H9 (cell line): ENCODE measurements at regions not wholly inside any gene's neighbourhood (a gene's known extent, or its start where the extent isn't known, plus 50 kb on each side); places are given as distances from the start of the nearest gene placed in this dataset.

ENCODE experiments used
- DNase-seq: peaks from one replicate; pipeline ENCODE4 v3.0.0-alpha.2; 2017
- H2AFZ ChIP-seq: one replicate; pipeline ENCODE4 v1.6.1; 2013; ENCODE audit warnings: mild to moderate bottlenecking, low read length, control low read depth, moderate library complexity
- H2AK5ac ChIP-seq: 2 replicates; pipeline ENCODE4 v1.6.1; 2013; ENCODE audit warnings: low read length, control low read depth, mixed read lengths; ENCODE audit not compliant: insufficient read length
- H2BK120ac ChIP-seq: one replicate; pipeline ENCODE4 v1.6.1; 2013; ENCODE audit warnings: low read depth, mild to moderate bottlenecking, low read length, control low read depth, inconsistent platforms; ENCODE audit not compliant: poor library complexity, severe bottlenecking
- H2BK12ac ChIP-seq: 2 replicates; pipeline ENCODE4 v1.6.1; 2013; ENCODE audit warnings: low read length, control low read depth, mixed read lengths, low read depth; ENCODE audit not compliant: insufficient read length
- H2BK15ac ChIP-seq: 2 replicates; pipeline ENCODE4 v1.6.1; 2013; ENCODE audit warnings: low read depth, low read length, control low read depth
- H2BK20ac ChIP-seq: one replicate; pipeline ENCODE4 v1.6.1; 2013; ENCODE audit warnings: low read depth, mild to moderate bottlenecking, low read length, control low read depth, inconsistent platforms; ENCODE audit not compliant: poor library complexity, severe bottlenecking
- H2BK5ac ChIP-seq: 2 replicates; pipeline ENCODE4 v1.6.1; 2013; ENCODE audit warnings: low read length, control low read depth, mixed read lengths; ENCODE audit not compliant: insufficient read length
- H3K14ac ChIP-seq: 2 replicates; pipeline ENCODE4 v1.6.1; 2013; ENCODE audit warnings: low read length, control low read depth; ENCODE audit not compliant: insufficient read depth
- H3K18ac ChIP-seq: 2 replicates; pipeline ENCODE4 v1.6.1; 2013; ENCODE audit warnings: low read depth, mild to moderate bottlenecking, mixed read lengths, low read length, control low read depth; ENCODE audit not compliant: insufficient read length
- H3K23ac ChIP-seq: 2 replicates; pipeline ENCODE4 v1.6.1; 2013; ENCODE audit warnings: low read length, control low read depth, mixed read lengths, low read depth; ENCODE audit not compliant: insufficient read length
- H3K23me2 ChIP-seq: 2 replicates; pipeline ENCODE4 v1.6.1; 2013; ENCODE audit warnings: low read depth, mild to moderate bottlenecking, mixed read lengths, low read length, control low read depth; ENCODE audit not compliant: insufficient read length, poor library complexity, severe bottlenecking
- H3K27ac ChIP-seq: 2 replicates; pipeline ENCODE4 v1.5.1; 2013; ENCODE audit warnings: low read length, control low read depth, mixed read lengths, low read depth; ENCODE audit not compliant: insufficient read length
- H3K27me3 ChIP-seq: 2 replicates; pipeline ENCODE4 v1.6.1; 2013; ENCODE audit warnings: low read length, control low read depth, inconsistent platforms; ENCODE audit not compliant: insufficient read depth
- H3K4ac ChIP-seq: 2 replicates; pipeline ENCODE4 v1.6.1; 2013; ENCODE audit warnings: low read depth, mild to moderate bottlenecking, control low read depth, inconsistent platforms, low read length, moderate library complexity
- H3K4me1 ChIP-seq: 2 replicates; pipeline ENCODE4 v1.6.1; 2013; ENCODE audit warnings: low read length, control low read depth, inconsistent platforms; ENCODE audit not compliant: insufficient read depth
- H3K4me2 ChIP-seq: 2 replicates; pipeline ENCODE4 v1.6.1; 2013; ENCODE audit warnings: low read length, control low read depth, mixed read lengths; ENCODE audit not compliant: insufficient read length, insufficient read depth
- H3K56ac ChIP-seq: 2 replicates; pipeline ENCODE4 v1.6.1; 2013; ENCODE audit warnings: low read depth, mild to moderate bottlenecking, mixed read lengths, low read length, control low read depth; ENCODE audit not compliant: insufficient read length
- H3K79me1 ChIP-seq: 2 replicates; pipeline ENCODE4 v1.6.1; 2013; ENCODE audit warnings: low read depth, mild to moderate bottlenecking, moderate library complexity, low read length, control low read depth, inconsistent platforms; ENCODE audit not compliant: insufficient read depth, poor library complexity, severe bottlenecking
- H3K79me2 ChIP-seq: 2 replicates; pipeline ENCODE4 v1.6.1; 2013; ENCODE audit warnings: low read length, control low read depth, inconsistent platforms; ENCODE audit not compliant: insufficient read depth
- H3K9ac ChIP-seq: 2 replicates; pipeline ENCODE4 v1.6.1; 2013; ENCODE audit warnings: low read length, control low read depth, mixed read lengths; ENCODE audit not compliant: insufficient read length; ENCODE audit errors: extremely low read depth
- H3K9me3 ChIP-seq: one replicate; pipeline ENCODE4 v1.6.1; 2013; ENCODE audit warnings: low read depth, low read length, inconsistent platforms; ENCODE audit not compliant: control insufficient read depth
- H3T11ph ChIP-seq: one replicate; pipeline ENCODE4 v1.6.1; 2013; ENCODE audit warnings: mild to moderate bottlenecking, low read length, control low read depth, inconsistent platforms
- H4K20me1 ChIP-seq: one replicate; pipeline ENCODE4 v1.6.1; 2013; ENCODE audit not compliant: control insufficient read depth, insufficient read length, insufficient read depth
- H4K5ac ChIP-seq: 2 replicates; pipeline ENCODE4 v1.6.1; 2013; ENCODE audit warnings: low read depth, mild to moderate bottlenecking, mixed read lengths, low read length, control low read depth; ENCODE audit not compliant: insufficient read length
- H4K8ac ChIP-seq: replicated peaks from 2 replicates; pipeline ENCODE4 v1.6.1; 2013; ENCODE audit warnings: low read length, control low read depth, mixed read lengths, low read depth; ENCODE audit not compliant: insufficient read length
- H4K91ac ChIP-seq: 2 replicates; pipeline ENCODE4 v1.6.1; 2013; ENCODE audit warnings: low read depth, mild to moderate bottlenecking, moderate library complexity, mixed read lengths, low read length, control low read depth; ENCODE audit not compliant: insufficient read length
- H3K27ac Mint-ChIP-seq, 3 experiments: 2 replicates in 2 of 3; 3 replicates in 1 of 3; pipeline ENCODE4 v1.8.0; 2020 to 2021; ENCODE audit warnings: mixed read lengths in 3 of 3, mild to moderate bottlenecking in 1 of 3, moderate library complexity in 1 of 3
- H3K27me3 Mint-ChIP-seq: 2 replicates; pipeline ENCODE4 v1.8.0; 2021; ENCODE audit warnings: low read depth, mild to moderate bottlenecking, moderate library complexity, mixed read lengths
- H3K36me3 Mint-ChIP-seq, 3 experiments: 2 replicates in 2 of 3; 3 replicates in 1 of 3; pipeline ENCODE4 v1.8.0; 2020 to 2021; ENCODE audit warnings: low read depth in 3 of 3, mixed read lengths in 3 of 3; ENCODE audit not compliant: insufficient read depth in 1 of 3
- H3K4me1 Mint-ChIP-seq, 2 experiments: 2 replicates each; pipeline ENCODE4 v1.8.0; 2020; ENCODE audit warnings: mixed read lengths in 2 of 2
- H3K4me3 Mint-ChIP-seq, 2 experiments: 2 replicates in 1 of 2; 3 replicates in 1 of 2; pipeline ENCODE4 v1.8.0; 2020 to 2021; ENCODE audit warnings: mild to moderate bottlenecking in 2 of 2, mixed read lengths in 2 of 2, moderate library complexity in 1 of 2
- H3K9me3 Mint-ChIP-seq, 2 experiments: 2 replicates in 1 of 2; 3 replicates in 1 of 2; pipeline ENCODE4 v1.8.0; 2020; ENCODE audit warnings: mild to moderate bottlenecking in 2 of 2, mixed read lengths in 2 of 2, moderate library complexity in 1 of 2
- CTCF ChIP-seq: fragments of 200-600 bp; sonication (generic); conservative IDR thresholded peaks from 3 replicates; pipeline ENCODE4 v1.8.0; 2021; ENCODE audit warnings: antibody characterized with exemption, mild to moderate bottlenecking

- H3T11ph ChIP-seq = no peak overlapping the region
- H3K9me3 ChIP-seq = no peaks in the 10 kb centered on the region
- no peak overlapping the region for H2BK5ac ChIP-seq
- no peak overlapping the region for H4K91ac ChIP-seq
- Mint-ChIP-seq H3K36me3 (no peaks in the 10 kb centered on the region), H3K4me1 (peaks cover 10 to 11% of the 10 kb centered on the region in 2 experiments), H3K27me3 (no peaks in the 10 kb centered on the region), H3K4me3 (no peak overlapping the region), H3K9me3 (no peaks in the 10 kb centered on the region; a peak in 1 of 5 replicates), H3K27ac (no peak overlapping the region)
- no peak overlapping the region for H2AFZ ChIP-seq
- H3K4me2 ChIP-seq = no peak overlapping the region
- H3K4me1 ChIP-seq = no peaks in the 10 kb centered on the region
- no peaks in the 10 kb centered on the region for H4K20me1 ChIP-seq
- no peaks in the 10 kb centered on the region for H3K23me2 ChIP-seq
- no peak overlapping the region for H2BK120ac ChIP-seq
- H3K23ac ChIP-seq = no peak overlapping the region
- no peaks in the 10 kb centered on the region for H3K79me1 ChIP-seq
- H2BK12ac ChIP-seq = no peak overlapping the region
- H3K18ac ChIP-seq = no peak overlapping the region
- no peaks in the 10 kb centered on the region for H3K79me2 ChIP-seq
- H3K56ac ChIP-seq = no peak overlapping the region
- no peak overlapping the region for H3K4ac ChIP-seq
- H3K14ac ChIP-seq = no peak overlapping the region
- no peak for DNase-seq
- TF ChIP-seq CTCF = no peak
- no peak overlapping the region for H2BK15ac ChIP-seq
- no peak overlapping the region for H3K9ac ChIP-seq
- no peak overlapping the region for H3K27ac ChIP-seq
- no peak overlapping the region for H2AK5ac ChIP-seq
- no peak overlapping the region for H4K8ac ChIP-seq
- H3K27me3 ChIP-seq = no peaks in the 10 kb centered on the region
- H2BK20ac ChIP-seq = no peak overlapping the region
- no peak overlapping the region for H4K5ac ChIP-seq
These were observed 215.6 kb upstream of the TMEFF2 start for GRCh38 chr2:192410319-192410718.
